MCF 10A (cell line): ENCODE measurements at regions not wholly inside any gene's neighbourhood (a gene's known extent, or its start where the extent isn't known, plus 50 kb on each side); places are given as distances from the start of the nearest gene placed in this dataset.

Source experiments
- BruUV-seq: library from RNA; stranded (reverse); fragments of 400-500 nt; replicated peaks from 2 replicates; lab custom pipeline; 2021; lab: Mats Ljungman, UMichigan
- CTCF ChIA-PET: fragments of 300-600 bp; sonication (Branson Sonifier 250); formaldehyde crosslinking; extraction: SDS; loops from one replicate; lab custom pipeline; 2021; ENCODE audit warnings: antibody characterized with exemption, inconsistent platforms; lab: Yijun Ruan, JAX
- POLR2A ChIA-PET: fragments of 300-600, 350-650 bp; sonication (Branson Sonifier 250); formaldehyde crosslinking; extraction: SDS; loops from one replicate; lab custom pipeline; 2020; ENCODE audit warnings: antibody characterized with exemption, inconsistent platforms; lab: Yijun Ruan, JAX
- DNase-seq: peaks from one replicate; pipeline ENCODE4 v3.0.0-alpha.2; 2018; ENCODE audit not compliant: unreplicated experiment
- H3K27ac Mint-ChIP-seq: one replicate; pipeline ENCODE4 v1.8.0; 2022; ENCODE audit warnings: mild to moderate bottlenecking, low read depth, mixed read lengths; ENCODE audit not compliant: unreplicated experiment
- H3K27me3 Mint-ChIP-seq: one replicate; pipeline ENCODE4 v1.8.0; 2022; ENCODE audit warnings: mixed read lengths; ENCODE audit not compliant: insufficient read depth, unreplicated experiment
- H3K36me3 Mint-ChIP-seq: one replicate; pipeline ENCODE4 v1.8.0; 2022; ENCODE audit warnings: mild to moderate bottlenecking, moderate library complexity, mixed read lengths; ENCODE audit not compliant: insufficient read depth, unreplicated experiment
- H3K4me1 Mint-ChIP-seq: one replicate; pipeline ENCODE4 v1.8.0; 2022; ENCODE audit warnings: mixed read lengths; ENCODE audit not compliant: insufficient read depth, unreplicated experiment
- H3K4me3 Mint-ChIP-seq: one replicate; pipeline ENCODE4 v1.8.0; 2022; ENCODE audit warnings: mild to moderate bottlenecking, moderate library complexity, mixed read lengths; ENCODE audit not compliant: unreplicated experiment
- H3K9me3 Mint-ChIP-seq: one replicate; pipeline ENCODE4 v1.8.0; 2022; ENCODE audit warnings: mixed read lengths; ENCODE audit not compliant: unreplicated experiment
- CTCF ChIP-seq: fragments of 200-600 bp; IDR thresholded peaks from one replicate; pipeline ENCODE4 v1.8.0; 2022; ENCODE audit warnings: antibody characterized with exemption, mild to moderate bottlenecking; ENCODE audit not compliant: unreplicated experiment
- intact Hi-C: fragments of 100-400 bp; cut with micrococcal nuclease; formaldehyde crosslinking; loops from 2 replicates; pipeline ENCODE4 v1.14.1; 2022

GRCh38 chr2:215699700-215700538 is 264.1 kb upstream of the FN1 start:
- Mint-ChIP-seq H3K27ac (no peak overlapping the region), H3K4me1 (peaks cover 21% of the 10 kb centered on the region), H3K27me3 (no peaks in the 10 kb centered on the region), H3K36me3 (peaks cover 7% of the 10 kb centered on the region), H3K4me3 (no peak overlapping the region), H3K9me3 (no peaks in the 10 kb centered on the region)
- TF ChIP-seq CTCF: no peak
- CTCF ChIA-PET: interaction anchor here (0.6 kb wide), 1 partner anchor 131 kb away, joined by 3 read pairs; no protein-coding TSS in a partner anchor
- intact Hi-C loops: no loop called here
- no TSS peak for BruUV-seq
- no peak for DNase-seq
- POLR2A ChIA-PET: interaction anchor here (0.6 to 1.6 kb wide), 3 partner anchors 35 to 202 kb away, joined by 3 read pairs; no protein-coding TSS in a partner anchor

- intact Hi-C loops: no loop called here
- H3K4me1 Mint-ChIP-seq: peaks cover 24% of the 10 kb centered on the region
- DNase-seq: no peak
- peak overlapping the region; percentile 54 for H3K27ac Mint-ChIP-seq
- no peak for TF ChIP-seq CTCF
- ChIA-PET POLR2A (interaction anchor here (1.0 to 1.6 kb wide), 2 partner anchors 34 to 37 kb away, joined by 3 read pairs; no protein-coding TSS in a partner anchor), CTCF (interaction anchor here (0.6 kb wide), 1 partner anchor 132 kb away, joined by 3 read pairs; no protein-coding TSS in a partner anchor)
- H3K9me3 Mint-ChIP-seq: no peaks in the 10 kb centered on the region
- H3K4me3 Mint-ChIP-seq: no peak overlapping the region
- H3K27me3 Mint-ChIP-seq: no peaks in the 10 kb centered on the region
- BruUV-seq: no TSS peak
- H3K36me3 Mint-ChIP-seq: peaks cover 9% of the 10 kb centered on the region
These were observed 263.1 kb upstream of the FN1 start for GRCh38 chr2:215699018-215699417.

GRCh38 chr2:215698566-215698965 is 262.7 kb upstream of the FN1 start:
- Mint-ChIP-seq H3K27ac (peak overlapping the region; percentile 54), H3K4me1 (peaks cover 28% of the 10 kb centered on the region), H3K27me3 (no peaks in the 10 kb centered on the region), H3K36me3 (peaks cover 13% of the 10 kb centered on the region), H3K4me3 (no peak overlapping the region), H3K9me3 (no peaks in the 10 kb centered on the region)
- ChIA-PET POLR2A (interaction anchor here (1.5 to 1.6 kb wide), 2 partner anchors 17 to 36 kb away, joined by 3 to 5 read pairs; no protein-coding TSS in a partner anchor), CTCF (no interaction called here)
- DNase-seq: peak; percentile 73
- intact Hi-C loops: no loop called here
- BruUV-seq: no TSS peak
- TF ChIP-seq CTCF: no peak

- intact Hi-C loops: no loop called here
- ChIA-PET POLR2A (interaction anchor here (1.5 to 1.6 kb wide), 2 partner anchors 16 to 24 kb away, joined by 4 to 5 read pairs; no protein-coding TSS in a partner anchor), CTCF (interaction anchor here (0.6 to 1.4 kb wide), 3 partner anchors 19 to 63 kb away, joined by 3 to 5 read pairs (median 3); no protein-coding TSS in a partner anchor)
- Mint-ChIP-seq H3K27ac (no peak overlapping the region), H3K4me3 (no peak overlapping the region), H3K4me1 (peaks cover 39% of the 10 kb centered on the region), H3K27me3 (no peaks in the 10 kb centered on the region), H3K9me3 (no peaks in the 10 kb centered on the region), H3K36me3 (peaks cover 13% of the 10 kb centered on the region)
- no peak for DNase-seq
- no peak for TF ChIP-seq CTCF
- no TSS peak for BruUV-seq
These were observed 261.6 kb upstream of the FN1 start for GRCh38 chr2:215697496-215697895.
